A673 (cell line): ENCODE measurements at regions not wholly inside any gene's neighbourhood (a gene's known extent, or its start where the extent isn't known, plus 50 kb on each side); places are given as distances from the start of the nearest gene placed in this dataset.

ENCODE experiments used
- BruUV-seq: library from RNA; stranded (reverse); fragments of 400-500 nt; replicated peaks from 2 replicates; lab custom pipeline; 2021; lab: Mats Ljungman, UMichigan
- CTCF ChIA-PET: fragments of 300-600 bp; sonication (Branson Sonifier 250); formaldehyde crosslinking; loops from one replicate; lab custom pipeline; 2022; ENCODE audit warnings: antibody characterized with exemption; lab: Charles Lee
- POLR2A ChIA-PET: fragments of 300-600 bp; sonication (Branson Sonifier 250); formaldehyde crosslinking; loops from one replicate; lab custom pipeline; 2022; ENCODE audit warnings: antibody characterized with exemption; ENCODE audit not compliant: low non-redundant PET; lab: Charles Lee
- DNase-seq: peaks from one replicate; pipeline ENCODE4 v3.0.0-alpha.2; 2015; ENCODE audit warnings: low spot score
- H3K27ac ChIP-seq: fragments of 200-600 bp; sonication (generic); 2 replicates; pipeline ENCODE4 v1.5.1; 2016; ENCODE audit warnings: mixed run types, low read depth, mild to moderate bottlenecking, mixed read lengths, antibody characterized with exemption, low read length; ENCODE audit not compliant: poor library complexity, severe bottlenecking
- H3K27me3 ChIP-seq: fragments of 200-600 bp; sonication (generic); replicated peaks from 2 replicates; pipeline ENCODE4 v1.6.1; 2017; ENCODE audit warnings: mixed run types, low read depth, mild to moderate bottlenecking, mixed read lengths, antibody characterized with exemption, low read length; ENCODE audit not compliant: insufficient read depth, poor library complexity
- H3K36me3 ChIP-seq: fragments of 200-600 bp; sonication (generic); 2 replicates; pipeline ENCODE4 v1.6.1; 2016; ENCODE audit warnings: mixed run types, mild to moderate bottlenecking, mixed read lengths, antibody characterized with exemption, low read length; ENCODE audit not compliant: insufficient read depth, poor library complexity, severe bottlenecking
- H3K4me1 ChIP-seq: fragments of 200-600 bp; sonication (generic); 2 replicates; pipeline ENCODE4 v1.6.1; 2017; ENCODE audit warnings: mixed run types, mild to moderate bottlenecking, mixed read lengths, antibody characterized with exemption, low read length; ENCODE audit not compliant: insufficient read depth, poor library complexity, severe bottlenecking
- H3K4me3 ChIP-seq: fragments of 200-600 bp; sonication (generic); 2 replicates; pipeline ENCODE4 v1.5.1; 2016; ENCODE audit warnings: low read depth, mixed run types, mild to moderate bottlenecking, mixed read lengths, low read length; ENCODE audit not compliant: poor library complexity, severe bottlenecking
- H3K9me3 ChIP-seq: fragments of 200-600 bp; sonication (generic); 2 replicates; pipeline ENCODE4 v1.6.1; 2016; ENCODE audit warnings: mixed run types, low read depth, mild to moderate bottlenecking, mixed read lengths, antibody characterized with exemption, low read length; ENCODE audit not compliant: poor library complexity, severe bottlenecking
- EZH2 ChIP-seq: fragments of 200-600 bp; sonication (generic); IDR thresholded peaks from 2 replicates; pipeline ENCODE4 v1.6.1; 2017; ENCODE audit warnings: borderline replicate concordance, low read depth, mild to moderate bottlenecking, mixed read lengths, antibody characterized with exemption, low read length; ENCODE audit not compliant: poor library complexity, severe bottlenecking
- intact Hi-C: fragments of 100-400 bp; cut with micrococcal nuclease; formaldehyde crosslinking; loops from one replicate; pipeline ENCODE4 v1.10.0; 2022; ENCODE audit not compliant: unreplicated experiment
- TF ChIP-seq, protein P1 (sequence below): fragments of 300-800, 200-600 bp; sonication (generic); conservative IDR thresholded peaks from 2 replicates; pipeline ENCODE4 v1.5.1; 2017; ENCODE audit warnings: low read depth, mild to moderate bottlenecking, antibody characterized with exemption, low read length, moderate library complexity, mixed read lengths

GRCh38 chr18:40079786-40080185, 1875.2 kb upstream of the PIK3C3 start:
- Histone ChIP-seq H3K4me1 (no peaks in the 10 kb centered on the region), H3K9me3 (no peaks in the 10 kb centered on the region), H3K36me3 (no peaks in the 10 kb centered on the region), H3K27ac (no peak overlapping the region), H3K27me3 (peaks cover 5% of the 10 kb centered on the region), H3K4me3 (no peak overlapping the region)
- BruUV-seq: no TSS peak
- intact Hi-C loops: no loop called here
- CTCF ChIA-PET: no interaction called here
- no peak for TF ChIP-seq EZH2
- TF ChIP-seq, protein P1, sequence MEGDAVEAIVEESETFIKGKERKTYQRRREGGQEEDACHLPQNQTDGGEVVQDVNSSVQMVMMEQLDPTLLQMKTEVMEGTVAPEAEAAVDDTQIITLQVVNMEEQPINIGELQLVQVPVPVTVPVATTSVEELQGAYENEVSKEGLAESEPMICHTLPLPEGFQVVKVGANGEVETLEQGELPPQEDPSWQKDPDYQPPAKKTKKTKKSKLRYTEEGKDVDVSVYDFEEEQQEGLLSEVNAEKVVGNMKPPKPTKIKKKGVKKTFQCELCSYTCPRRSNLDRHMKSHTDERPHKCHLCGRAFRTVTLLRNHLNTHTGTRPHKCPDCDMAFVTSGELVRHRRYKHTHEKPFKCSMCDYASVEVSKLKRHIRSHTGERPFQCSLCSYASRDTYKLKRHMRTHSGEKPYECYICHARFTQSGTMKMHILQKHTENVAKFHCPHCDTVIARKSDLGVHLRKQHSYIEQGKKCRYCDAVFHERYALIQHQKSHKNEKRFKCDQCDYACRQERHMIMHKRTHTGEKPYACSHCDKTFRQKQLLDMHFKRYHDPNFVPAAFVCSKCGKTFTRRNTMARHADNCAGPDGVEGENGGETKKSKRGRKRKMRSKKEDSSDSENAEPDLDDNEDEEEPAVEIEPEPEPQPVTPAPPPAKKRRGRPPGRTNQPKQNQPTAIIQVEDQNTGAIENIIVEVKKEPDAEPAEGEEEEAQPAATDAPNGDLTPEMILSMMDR: no peak
- peak; percentile 11 for DNase-seq
- POLR2A ChIA-PET: no interaction called here

- Histone ChIP-seq H3K4me1 (no peaks in the 10 kb centered on the region), H3K27ac (no peak overlapping the region), H3K9me3 (no peaks in the 10 kb centered on the region), H3K36me3 (no peaks in the 10 kb centered on the region), H3K4me3 (no peak overlapping the region), H3K27me3 (no peaks in the 10 kb centered on the region)
- POLR2A ChIA-PET: no interaction called here
- no peak for TF ChIP-seq EZH2
- CTCF ChIA-PET: no interaction called here
- intact Hi-C loops: no loop called here
- DNase-seq: no peak
- BruUV-seq: no TSS peak
These were observed 1879.4 kb upstream of the PIK3C3 start for GRCh38 chr18:40075616-40076015.

GRCh38 chr18:40072761-40073160, 1882.3 kb upstream of the PIK3C3 start:
- ChIA-PET POLR2A (no interaction called here), CTCF (no interaction called here)
- Histone ChIP-seq H3K4me3 (no peak overlapping the region), H3K36me3 (no peaks in the 10 kb centered on the region), H3K27me3 (no peaks in the 10 kb centered on the region), H3K9me3 (no peaks in the 10 kb centered on the region), H3K27ac (no peak overlapping the region), H3K4me1 (no peaks in the 10 kb centered on the region)
- DNase-seq: no peak
- no TSS peak for BruUV-seq
- intact Hi-C loops: no loop called here
- no peak for TF ChIP-seq EZH2
- TF ChIP-seq, protein P1: no peak

GRCh38 chr18:40066368-40066767, 1888.7 kb upstream of the PIK3C3 start:
- no peaks in the 10 kb centered on the region for H3K4me1 ChIP-seq
- H3K36me3 ChIP-seq: no peaks in the 10 kb centered on the region
- POLR2A ChIA-PET: no interaction called here
- H3K9me3 ChIP-seq: no peaks in the 10 kb centered on the region
- intact Hi-C loops: no loop called here
- no TSS peak for BruUV-seq
- CTCF ChIA-PET: interaction anchor here (0.6 kb wide), 1 partner anchor 1448 kb away, joined by 4 read pairs; no protein-coding TSS in a partner anchor
- no peak for TF ChIP-seq EZH2
- TF ChIP-seq, protein P1: no peak
- H3K4me3 ChIP-seq: no peak overlapping the region
- H3K27ac ChIP-seq: no peak overlapping the region
- H3K27me3 ChIP-seq: no peaks in the 10 kb centered on the region
- DNase-seq: no peak
